GM18502 (cell line): ENCODE measurements at regions not wholly inside any gene's neighbourhood (a gene's known extent, or its start where the extent isn't known, plus 50 kb on each side); places are given as distances from the start of the nearest gene placed in this dataset.

Source experiments
- ATAC-seq: cut with Tn5 transposase; IDR thresholded peaks from one replicate; pipeline ENCODE4 v1.9.1; 2021; ENCODE audit warnings: mild to moderate bottlenecking; ENCODE audit not compliant: unreplicated experiment, poor library complexity

- ATAC-seq = peak; percentile 74
Observed at GRCh38 chr14:39762576-39763401, 330.6 kb upstream of the FBXO33 start.

GRCh38 chr14:39755269-39755878, 323.1 kb upstream of the FBXO33 start:
- no peak for ATAC-seq

GRCh38 chr14:39740454-39740853, 308.2 kb upstream of the FBXO33 start:
- no peak for ATAC-seq

GRCh38 chr14:39739796-39740195, 307.6 kb upstream of the FBXO33 start:
- ATAC-seq = no peak

GRCh38 chr14:39734306-39734705, 302.1 kb upstream of the FBXO33 start:
- ATAC-seq = no peak

- no peak for ATAC-seq
Observed at GRCh38 chr14:39733741-39734140, 301.5 kb upstream of the FBXO33 start.

GRCh38 chr14:39731912-39732311, 299.7 kb upstream of the FBXO33 start:
- ATAC-seq = peak; percentile 77

- ATAC-seq = no peak
Observed at GRCh38 chr14:39726563-39726962, 294.3 kb upstream of the FBXO33 start.

- ATAC-seq = no peak
Observed at GRCh38 chr14:39722547-39723273, 290.5 kb upstream of the FBXO33 start.

GRCh38 chr14:39716987-39717570, 284.8 kb upstream of the FBXO33 start:
- ATAC-seq = no peak

- no peak for ATAC-seq
Observed at GRCh38 chr14:39712293-39712999, 280.2 kb upstream of the FBXO33 start.

GRCh38 chr14:39704594-39704993, 272.4 kb upstream of the FBXO33 start:
- ATAC-seq = no peak

GRCh38 chr14:39694341-39694740, 262.1 kb upstream of the FBXO33 start:
- ATAC-seq = no peak

- ATAC-seq = no peak
Observed at GRCh38 chr14:39683691-39684260, 251.5 kb upstream of the FBXO33 start.

- ATAC-seq = no peak
Observed at GRCh38 chr14:39682582-39682981, 250.3 kb upstream of the FBXO33 start.

- no peak for ATAC-seq
Observed at GRCh38 chr14:39681782-39682399, 249.7 kb upstream of the FBXO33 start.

- ATAC-seq = peak; percentile 98
Observed at GRCh38 chr14:39680777-39681176, 248.5 kb upstream of the FBXO33 start.

- ATAC-seq = no peak
Observed at GRCh38 chr14:39673734-39674133, 241.5 kb upstream of the FBXO33 start.

- no peak for ATAC-seq
Observed at GRCh38 chr14:39673270-39673711, 241.1 kb upstream of the FBXO33 start.
